IgD-negative memory B cell (primary cell): ENCODE measurements at regions not wholly inside any gene's neighbourhood (a gene's known extent, or its start where the extent isn't known, plus 50 kb on each side); places are given as distances from the start of the nearest gene placed in this dataset.
"Not testable (repeated sequence)": the region's sequence is repeated elsewhere in the genome, so short reads cannot be mapped to it uniquely, and the experiment has no call there.

Source experiments
- H3K27ac Mint-ChIP-seq, 3 donors: one replicate each; pipeline ENCODE4 v1.8.0; 2020 to 2022; ENCODE audit warnings: mild to moderate bottlenecking in 3 of 3, mixed read lengths in 3 of 3, moderate library complexity in 1 of 3
- H3K27me3 Mint-ChIP-seq: one replicate; pipeline ENCODE4 v1.8.0; 2021; ENCODE audit warnings: mixed read lengths
- H3K36me3 Mint-ChIP-seq: one replicate; pipeline ENCODE4 v1.8.0; 2020; ENCODE audit warnings: mild to moderate bottlenecking, mixed read lengths
- H3K4me1 Mint-ChIP-seq, 3 donors: one replicate each; pipeline ENCODE4 v1.8.0; 2020 to 2022; ENCODE audit warnings: mixed read lengths in 3 of 3, mild to moderate bottlenecking in 1 of 3
- H3K4me3 Mint-ChIP-seq, 4 donors: one replicate each; pipeline ENCODE4 v1.8.0; 2020 to 2022; ENCODE audit warnings: mild to moderate bottlenecking in 4 of 4, mixed read lengths in 4 of 4, moderate library complexity in 3 of 4
- H3K9me3 Mint-ChIP-seq, 3 donors: one replicate each; pipeline ENCODE4 v1.8.0; 2020 to 2021; ENCODE audit warnings: mixed read lengths in 3 of 3, mild to moderate bottlenecking in 1 of 3

GRCh38 chr9:41779897-41780406, 349.3 kb downstream of the CNTNAP3B start:
- not testable (repeated sequence) for H3K4me3 Mint-ChIP-seq

GRCh38 chr9:41779192-41779591, 350.0 kb downstream of the CNTNAP3B start:
- not testable (repeated sequence) for H3K4me1 Mint-ChIP-seq, H3K4me3 Mint-ChIP-seq, H3K27ac Mint-ChIP-seq, H3K9me3 Mint-ChIP-seq, H3K27me3 Mint-ChIP-seq, H3K36me3 Mint-ChIP-seq

More at GRCh38 chr9:41779897-41780406, 349.3 kb downstream of the CNTNAP3B start:
- not testable (repeated sequence) for H3K4me1 Mint-ChIP-seq, H3K36me3 Mint-ChIP-seq, H3K27ac Mint-ChIP-seq, H3K9me3 Mint-ChIP-seq, H3K27me3 Mint-ChIP-seq

GRCh38 chr9:41778535-41779071, 350.6 kb downstream of the CNTNAP3B start:
- not testable (repeated sequence) for H3K4me1 Mint-ChIP-seq, H3K27me3 Mint-ChIP-seq

GRCh38 chr9:41777536-41777935, 351.7 kb downstream of the CNTNAP3B start:
- H3K9me3 Mint-ChIP-seq, H3K36me3 Mint-ChIP-seq, H3K27ac Mint-ChIP-seq, H3K4me1 Mint-ChIP-seq, H3K27me3 Mint-ChIP-seq, H3K4me3 Mint-ChIP-seq: not testable (repeated sequence)

More at GRCh38 chr9:41778535-41779071, 350.6 kb downstream of the CNTNAP3B start:
- H3K27ac Mint-ChIP-seq, H3K9me3 Mint-ChIP-seq, H3K36me3 Mint-ChIP-seq: not testable (repeated sequence)
- H3K4me3 Mint-ChIP-seq = peak overlapping the region in 1 of 4 donors; percentile 20

- H3K36me3 Mint-ChIP-seq, H3K4me1 Mint-ChIP-seq: not testable (repeated sequence)
Measured at GRCh38 chr9:41772541-41772940, 356.7 kb downstream of the CNTNAP3B start.

GRCh38 chr9:41771693-41772092, 357.5 kb downstream of the CNTNAP3B start:
- not testable (repeated sequence) for H3K4me1 Mint-ChIP-seq, H3K27ac Mint-ChIP-seq, H3K27me3 Mint-ChIP-seq, H3K9me3 Mint-ChIP-seq, H3K4me3 Mint-ChIP-seq, H3K36me3 Mint-ChIP-seq

More at GRCh38 chr9:41772541-41772940, 356.7 kb downstream of the CNTNAP3B start:
- not testable (repeated sequence) for H3K27me3 Mint-ChIP-seq, H3K4me3 Mint-ChIP-seq, H3K9me3 Mint-ChIP-seq, H3K27ac Mint-ChIP-seq

GRCh38 chr9:41754822-41755221, 374.4 kb downstream of the CNTNAP3B start:
- not testable (repeated sequence) for H3K9me3 Mint-ChIP-seq, H3K27me3 Mint-ChIP-seq, H3K4me1 Mint-ChIP-seq, H3K36me3 Mint-ChIP-seq, H3K27ac Mint-ChIP-seq, H3K4me3 Mint-ChIP-seq

- not testable (repeated sequence) for H3K4me3 Mint-ChIP-seq, H3K27me3 Mint-ChIP-seq, H3K4me1 Mint-ChIP-seq, H3K36me3 Mint-ChIP-seq, H3K27ac Mint-ChIP-seq, H3K9me3 Mint-ChIP-seq
Measured at GRCh38 chr9:41754403-41754802, 374.8 kb downstream of the CNTNAP3B start.

GRCh38 chr9:41741897-41742296, 387.3 kb downstream of the CNTNAP3B start:
- not testable (repeated sequence) for H3K36me3 Mint-ChIP-seq, H3K4me1 Mint-ChIP-seq, H3K27ac Mint-ChIP-seq, H3K27me3 Mint-ChIP-seq, H3K9me3 Mint-ChIP-seq, H3K4me3 Mint-ChIP-seq

- H3K27ac Mint-ChIP-seq, H3K9me3 Mint-ChIP-seq, H3K36me3 Mint-ChIP-seq, H3K4me3 Mint-ChIP-seq, H3K27me3 Mint-ChIP-seq, H3K4me1 Mint-ChIP-seq: not testable (repeated sequence)
Measured at GRCh38 chr9:41741173-41741572, 388.1 kb downstream of the CNTNAP3B start.

- not testable (repeated sequence) for H3K9me3 Mint-ChIP-seq, H3K27me3 Mint-ChIP-seq, H3K27ac Mint-ChIP-seq, H3K36me3 Mint-ChIP-seq, H3K4me3 Mint-ChIP-seq, H3K4me1 Mint-ChIP-seq
Measured at GRCh38 chr9:41738681-41739080, 390.5 kb downstream of the CNTNAP3B start.

GRCh38 chr9:41699190-41699589, 430.0 kb downstream of the CNTNAP3B start:
- H3K27ac Mint-ChIP-seq, H3K27me3 Mint-ChIP-seq, H3K9me3 Mint-ChIP-seq, H3K36me3 Mint-ChIP-seq, H3K4me3 Mint-ChIP-seq, H3K4me1 Mint-ChIP-seq: not testable (repeated sequence)

- H3K27me3 Mint-ChIP-seq, H3K27ac Mint-ChIP-seq, H3K4me1 Mint-ChIP-seq: not testable (repeated sequence)
Measured at GRCh38 chr9:41697080-41697479, 432.1 kb downstream of the CNTNAP3B start.

GRCh38 chr9:41679312-41679711, 449.9 kb downstream of the CNTNAP3B start:
- not testable (repeated sequence) for H3K4me1 Mint-ChIP-seq, H3K9me3 Mint-ChIP-seq, H3K36me3 Mint-ChIP-seq

More at GRCh38 chr9:41697080-41697479, 432.1 kb downstream of the CNTNAP3B start:
- H3K36me3 Mint-ChIP-seq, H3K9me3 Mint-ChIP-seq, H3K4me3 Mint-ChIP-seq: not testable (repeated sequence)

GRCh38 chr9:41663497-41664036, 465.7 kb downstream of the CNTNAP3B start:
- not testable (repeated sequence) for H3K4me1 Mint-ChIP-seq, H3K27me3 Mint-ChIP-seq, H3K9me3 Mint-ChIP-seq, H3K4me3 Mint-ChIP-seq, H3K27ac Mint-ChIP-seq, H3K36me3 Mint-ChIP-seq

More at GRCh38 chr9:41679312-41679711, 449.9 kb downstream of the CNTNAP3B start:
- H3K4me3 Mint-ChIP-seq, H3K27me3 Mint-ChIP-seq, H3K27ac Mint-ChIP-seq: not testable (repeated sequence)

GRCh38 chr9:41658706-41659105, 469.6 kb upstream of the ZNG1F start:
- H3K27ac Mint-ChIP-seq, H3K4me3 Mint-ChIP-seq, H3K4me1 Mint-ChIP-seq, H3K9me3 Mint-ChIP-seq, H3K36me3 Mint-ChIP-seq: not testable (repeated sequence)
- peaks cover 12% of the 10 kb centered on the region for H3K27me3 Mint-ChIP-seq

GRCh38 chr9:41658116-41658515, 469.0 kb upstream of the ZNG1F start:
- H3K9me3 Mint-ChIP-seq, H3K36me3 Mint-ChIP-seq, H3K4me1 Mint-ChIP-seq, H3K4me3 Mint-ChIP-seq, H3K27ac Mint-ChIP-seq: not testable (repeated sequence)
- H3K27me3 Mint-ChIP-seq = peaks cover 14% of the 10 kb centered on the region
